Suprapubic skin (tissue), 3 donors: ENCODE measurements at regions not wholly inside any gene's neighbourhood (a gene's known extent, or its start where the extent isn't known, plus 50 kb on each side); places are given as distances from the start of the nearest gene placed in this dataset.
A peak's percentile ranks its signal among the peaks of the same experiment; 100 is the strongest.

ENCODE experiments used
- CTCF ChIP-seq, 2 donors: fragments of 200-600 bp in 1 of 2; fragments of 450-650 bp in 1 of 2; sonication (generic) in 1 of 2; IDR thresholded peaks; one replicate each; pipeline ENCODE4 v1.5.1; 2016 to 2019; ENCODE audit warnings: antibody characterized with exemption in 2 of 2, mild to moderate bottlenecking in 1 of 2, moderate library complexity in 1 of 2
- EP300 ChIP-seq: sonication (generic); formaldehyde crosslinking; IDR thresholded peaks from one replicate; pipeline ENCODE4 v1.6.1; 2017; ENCODE audit warnings: antibody characterized with exemption
- POLR2A ChIP-seq, 2 donors: fragments of 450-650 bp; IDR thresholded peaks; one replicate each; pipeline ENCODE4 v1.6.1; 2017; ENCODE audit warnings: antibody characterized with exemption in 2 of 2, mild to moderate bottlenecking in 2 of 2, moderate library complexity in 2 of 2

GRCh38 chr14:34098045-34098984, 147.4 kb upstream of the EGLN3 start:
- no peak for TF ChIP-seq EP300
- no peak for TF ChIP-seq POLR2A (IDR thresholded peaks at IDR 0.05)
- peak; percentile 28 to 36 for TF ChIP-seq CTCF (IDR thresholded peaks at IDR 0.05)
